Stimulated activated CD8-positive, alpha-beta memory T cell treated with anti-CD3 and anti-CD28 coated beads, Interleukin-12 subunit alpha, Interleukin-12 subunit beta, amount 100 ng/mL, for 24 hours (primary cell): ENCODE measurements at regions not wholly inside any gene's neighbourhood (a gene's known extent, or its start where the extent isn't known, plus 50 kb on each side); places are given as distances from the start of the nearest gene placed in this dataset.
A peak's percentile ranks its signal among the peaks of the same experiment; 100 is the strongest.

Experiments
- DNase-seq: peaks from one replicate; pipeline ENCODE4 v3.0.0-alpha.2; 2020; ENCODE audit errors: extremely low read depth

GRCh38 chr2:203789618-203790017, 78.0 kb upstream of the CTLA4 start:
- no peak for DNase-seq

DNA sequence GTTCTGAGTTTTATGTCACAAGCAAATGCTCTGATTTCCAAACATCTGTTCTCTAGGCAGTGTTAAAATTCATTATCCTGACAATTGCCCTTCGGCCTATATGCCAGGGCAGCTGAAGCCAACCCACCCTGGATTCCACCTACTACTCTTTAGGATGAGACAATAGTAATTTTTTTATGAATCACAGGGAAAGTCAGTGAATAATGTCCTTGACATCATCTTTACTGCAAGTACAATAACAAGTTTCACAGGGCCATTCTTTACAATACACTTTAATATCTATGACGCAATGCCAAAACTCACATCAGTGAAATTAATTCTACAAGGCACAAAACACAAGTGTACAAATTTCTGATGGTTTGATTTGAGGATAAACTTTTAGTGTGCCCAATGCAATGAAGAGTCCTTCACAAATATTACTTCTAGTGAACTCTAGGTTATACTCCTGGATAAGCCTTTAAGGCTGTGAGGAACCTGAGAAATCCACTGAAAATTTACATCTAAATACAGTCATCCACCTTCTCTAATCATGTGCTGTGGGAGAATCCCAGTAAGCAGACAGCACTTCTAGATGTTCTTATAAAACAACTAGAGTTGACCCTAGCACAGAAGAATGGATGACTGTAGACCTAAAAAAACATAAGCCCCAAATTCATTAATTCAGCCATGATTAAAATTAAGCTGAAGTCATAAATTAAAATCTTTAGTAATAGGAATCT, 77.3 kb upstream of the CTLA4 start:
- DNase-seq, result no peak

- DNase-seq, result no peak
Measured at GRCh38 chr2:203796248-203797010, 71.1 kb upstream of the CTLA4 start.

DNA sequence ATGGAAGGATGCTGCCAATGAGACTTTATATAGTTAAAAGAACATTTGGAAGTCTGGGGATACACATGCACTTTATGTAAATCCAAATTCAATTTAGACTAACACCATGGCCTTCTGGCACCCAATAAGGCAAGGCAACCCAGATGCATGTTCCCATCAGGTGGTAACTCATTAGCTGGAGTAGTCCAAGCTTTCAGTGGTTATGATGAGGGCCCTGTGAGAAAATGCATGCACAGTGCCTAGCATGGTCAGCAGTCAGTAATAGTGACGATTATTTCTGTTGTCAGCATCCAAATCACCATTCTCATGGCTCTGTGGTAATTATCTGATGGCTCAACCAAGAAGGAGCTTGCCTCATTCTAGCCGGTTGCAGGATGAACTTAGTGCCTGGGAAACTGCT, 70.3 kb upstream of the CTLA4 start:
- DNase-seq, result no peak

GRCh38 chr2:203797712-203798111, 69.9 kb upstream of the CTLA4 start:
- no peak for DNase-seq

DNA sequence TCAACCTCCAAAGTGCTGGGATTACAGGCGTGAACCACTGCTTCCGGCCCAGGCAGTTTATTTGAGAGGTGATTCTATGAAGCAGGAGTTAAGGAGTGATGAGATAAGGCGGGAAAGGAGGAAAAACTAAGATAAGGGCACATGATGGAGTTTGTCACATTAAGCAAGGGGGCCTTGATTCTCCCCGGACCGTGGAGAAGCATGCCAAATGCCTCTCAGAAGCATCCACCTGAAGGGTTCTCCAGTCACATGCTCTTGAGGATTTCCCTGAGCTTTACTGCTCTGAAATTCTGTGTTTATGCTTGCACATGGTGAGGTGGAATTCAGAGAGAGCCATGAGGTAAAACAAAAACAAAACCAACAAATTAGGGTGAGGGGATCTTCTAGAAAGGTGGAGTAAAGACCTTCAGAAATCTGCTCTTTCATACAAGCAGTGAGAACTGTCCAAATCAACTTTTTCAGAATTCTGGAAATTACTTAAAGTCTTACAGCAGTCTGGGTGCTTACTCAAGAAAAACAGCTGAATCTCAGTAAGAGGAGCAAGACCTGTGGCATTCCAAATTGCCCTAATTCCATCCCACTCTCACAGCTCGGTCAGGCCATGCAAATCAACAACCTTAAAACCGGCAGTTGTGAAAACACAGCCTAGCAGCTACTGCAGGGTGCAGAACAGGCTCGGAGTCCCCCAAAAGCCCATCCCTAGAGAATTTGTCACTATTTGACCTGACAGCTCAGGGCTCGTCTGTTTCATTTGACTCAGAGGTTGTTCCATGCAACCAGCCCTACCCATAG, 69.1 kb upstream of the CTLA4 start:
- no peak for DNase-seq

DNA sequence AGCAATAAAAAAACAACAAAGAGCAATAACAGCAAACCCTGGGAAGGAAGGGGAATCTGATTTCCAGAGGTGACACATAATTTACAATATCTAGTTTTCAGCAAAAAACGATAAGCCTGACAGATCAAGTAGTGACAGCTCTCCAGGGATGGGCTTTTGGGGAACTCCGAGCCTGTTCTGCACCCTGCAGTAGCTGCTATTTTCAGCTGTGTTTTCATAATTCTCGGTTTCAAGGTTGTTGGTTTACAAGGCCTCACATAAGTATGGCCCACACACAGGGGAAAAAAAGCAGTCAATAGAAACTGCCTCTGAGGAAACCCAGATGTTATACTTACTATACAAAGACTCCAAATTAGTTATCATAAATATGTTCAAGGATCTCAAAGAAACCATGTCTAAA, 67.7 kb upstream of the CTLA4 start:
- no peak for DNase-seq

DNA sequence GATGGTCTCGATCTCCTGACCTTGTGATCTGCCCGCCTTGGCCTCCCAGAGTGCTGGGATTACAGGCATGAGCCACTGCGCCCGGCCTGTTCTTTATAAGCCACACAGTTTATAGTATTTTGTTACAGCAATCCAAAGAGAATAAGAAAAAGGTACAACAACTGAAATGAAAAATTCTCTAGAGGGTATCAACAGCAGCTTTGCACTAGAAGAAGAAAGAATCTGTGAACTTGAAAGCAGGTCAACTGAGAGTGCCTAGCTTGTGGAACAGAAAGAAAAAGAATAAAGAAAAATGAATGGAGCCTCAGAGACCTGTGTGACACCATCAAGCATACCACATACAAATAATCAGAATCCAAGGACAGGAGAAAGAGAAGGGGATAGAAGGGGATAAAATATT, 66.8 kb upstream of the CTLA4 start:
- DNase-seq, result no peak

GRCh38 chr2:203802342-203803052, 65.1 kb upstream of the CTLA4 start:
- DNase-seq, result peak; percentile 20

DNA sequence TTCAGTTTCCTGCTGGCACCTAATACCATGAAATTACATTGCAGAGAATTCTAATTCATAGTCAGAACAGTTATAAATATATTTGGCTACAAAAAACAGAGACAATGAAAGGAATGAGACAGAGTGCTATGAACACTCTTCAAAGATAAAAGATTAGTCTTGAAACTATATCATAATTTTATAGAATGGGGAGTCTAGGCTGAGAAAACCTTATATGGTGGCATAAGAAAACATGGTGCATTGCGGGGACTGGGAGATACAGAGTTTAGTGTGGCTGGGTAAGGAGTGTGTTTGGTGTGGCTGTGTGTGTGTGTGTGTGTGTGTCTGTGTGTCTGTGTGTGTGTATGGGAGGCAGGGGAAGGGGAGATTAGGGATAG, 64.5 kb upstream of the CTLA4 start:
- no peak for DNase-seq

GRCh38 chr2:203804070-203804469, 63.5 kb upstream of the CTLA4 start:
- DNase-seq, result no peak

- no peak for DNase-seq
Measured at GRCh38 chr2:203804764-203805485, 62.6 kb upstream of the CTLA4 start.

GRCh38 chr2:203805486-203805838, 62.1 kb upstream of the CTLA4 start:
- DNase-seq, result no peak

DNA sequence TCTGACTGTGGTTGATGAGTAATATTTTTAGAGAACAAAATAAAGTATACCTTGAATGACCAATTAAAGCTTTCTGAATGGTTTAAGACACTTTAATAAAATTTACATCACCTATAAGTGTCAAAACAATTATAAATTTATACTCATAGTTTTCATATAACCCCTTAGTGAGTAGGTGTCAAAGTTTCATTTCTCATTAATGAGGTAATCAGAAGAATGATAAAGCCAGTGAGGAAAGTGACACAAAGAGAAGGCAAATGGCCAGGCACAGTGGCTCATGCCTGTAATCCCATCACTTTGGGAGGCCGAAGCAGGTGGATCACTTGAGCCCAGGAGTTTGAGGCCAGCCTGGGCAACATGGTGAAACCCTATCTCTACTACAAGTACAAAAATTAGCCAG, 60.8 kb upstream of the CTLA4 start:
- DNase-seq, result no peak

DNA sequence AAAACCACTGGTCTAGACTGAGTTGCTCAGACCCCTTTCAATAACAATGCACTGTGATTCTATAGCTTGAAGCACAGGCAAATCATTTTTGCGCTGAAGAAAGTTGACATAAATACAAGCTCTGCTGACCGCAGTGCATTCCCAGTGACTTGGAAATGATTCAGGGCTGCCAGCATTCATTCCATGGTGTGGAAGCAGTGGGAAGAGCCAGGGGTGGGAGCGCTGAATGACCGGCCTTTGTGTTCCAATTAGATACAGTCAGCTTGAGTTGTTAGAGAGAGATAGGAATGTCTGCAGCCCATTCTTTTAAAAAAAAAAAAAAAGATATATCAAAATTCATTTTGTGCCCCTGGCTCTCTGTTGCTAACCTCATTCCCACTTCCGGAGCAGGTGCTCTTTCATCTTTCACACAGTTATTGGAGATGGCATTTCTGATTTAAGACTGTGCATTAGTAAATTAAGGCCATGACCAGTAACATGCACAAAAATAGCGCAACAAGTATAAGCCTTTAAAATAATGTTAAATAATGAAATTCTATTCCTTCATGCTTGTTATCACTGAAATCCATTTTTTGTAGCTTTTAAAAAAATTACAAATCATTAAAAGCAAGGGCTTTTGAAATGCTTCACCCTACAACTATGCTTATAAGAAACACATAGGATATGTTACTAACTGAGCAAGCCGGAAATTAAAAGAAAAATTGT, 59.4 kb upstream of the CTLA4 start:
- DNase-seq, result no peak

GRCh38 chr2:203809084-203809521, 58.5 kb upstream of the CTLA4 start:
- DNase-seq, result no peak

DNA sequence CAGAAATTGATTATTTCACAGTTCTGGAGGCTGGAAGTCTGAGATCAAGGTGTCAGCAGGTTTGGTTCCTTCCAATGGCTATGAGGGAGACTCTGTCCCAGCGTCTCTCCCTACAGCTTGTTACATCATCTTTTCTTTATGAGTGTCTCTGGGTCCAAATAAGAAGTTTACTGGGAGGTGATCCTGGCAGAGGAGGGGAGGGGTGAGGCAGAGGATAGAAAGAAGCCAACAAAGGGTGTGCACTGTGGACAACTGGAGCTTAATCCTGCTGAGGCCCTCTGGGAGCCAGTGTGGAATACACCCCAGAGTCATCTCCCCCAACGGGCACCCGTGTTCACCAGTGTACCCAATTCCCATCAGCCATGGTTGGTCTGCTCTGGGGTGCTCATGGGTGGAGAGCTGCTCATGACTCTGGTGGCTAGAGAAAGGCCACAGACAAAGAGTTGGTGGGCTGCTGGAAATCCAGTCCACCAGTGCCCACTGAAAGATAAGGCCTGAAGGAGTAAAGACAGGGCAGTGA, 57.5 kb upstream of the CTLA4 start:
- no peak for DNase-seq

DNA sequence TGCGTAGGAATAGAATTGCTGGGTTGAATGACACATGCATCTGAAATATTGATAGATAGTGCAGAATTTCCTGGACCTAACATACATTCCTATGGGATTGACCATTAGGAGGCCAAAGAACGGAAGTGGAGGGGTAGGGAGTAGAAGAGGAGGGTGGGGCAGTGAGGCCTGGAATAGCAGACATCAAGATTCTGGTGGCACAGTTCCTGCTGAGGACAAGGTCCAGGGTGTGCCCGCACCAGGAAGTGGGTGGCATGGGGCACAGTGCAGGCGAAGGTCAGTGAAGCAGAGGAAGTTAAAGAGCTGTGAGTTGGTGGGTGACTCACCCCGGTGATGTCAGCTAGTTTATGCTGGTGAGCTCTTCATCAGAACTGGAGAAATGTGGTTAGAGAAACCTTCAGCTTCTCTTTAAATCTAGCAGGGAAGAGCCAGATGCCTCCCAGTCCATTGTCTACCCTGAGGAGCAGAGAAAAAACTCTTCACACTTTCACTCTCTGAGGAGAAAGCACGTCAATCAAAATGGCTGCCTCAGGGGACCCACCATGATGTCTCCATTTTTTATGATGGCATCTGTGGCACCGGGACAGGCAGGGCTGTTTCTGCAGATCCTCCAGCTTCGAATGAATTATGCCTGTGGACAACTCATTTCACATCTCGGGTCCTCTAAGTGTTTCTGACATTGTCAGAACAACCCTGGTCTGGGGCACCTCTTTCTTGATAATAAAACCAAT, 55.9 kb upstream of the CTLA4 start:
- DNase-seq, result peak; percentile 50

- DNase-seq, result no peak
Measured at GRCh38 chr2:203812294-203813221, 55.0 kb upstream of the CTLA4 start.
